Activated T-cell treated with anti-CD3 and anti-CD28 coated beads for 24 hours (primary cell): ENCODE measurements at regions not wholly inside any gene's neighbourhood (a gene's known extent, or its start where the extent isn't known, plus 50 kb on each side); places are given as distances from the start of the nearest gene placed in this dataset.
"Not testable (repeated sequence)": the region's sequence is repeated elsewhere in the genome, so short reads cannot be mapped to it uniquely, and the experiment has no call there.

Experiments used
- DNase-seq: peaks from one replicate; pipeline ENCODE4 v3.0.0-alpha.2; 2020; ENCODE audit warnings: low read depth

GRCh38 chr2:16240402-16240801 is 300.1 kb downstream of the MYCN start:
- no peak for DNase-seq

GRCh38 chr2:16239296-16239850 is 299.0 kb downstream of the MYCN start:
- DNase-seq, result no peak

- no peak for DNase-seq
Observed at GRCh38 chr2:16238786-16239185, 298.4 kb downstream of the MYCN start.

GRCh38 chr2:16238001-16238761 is 297.8 kb downstream of the MYCN start:
- DNase-seq, result no peak

- no peak for DNase-seq
Observed at GRCh38 chr2:16235747-16236146, 295.4 kb downstream of the MYCN start.

GRCh38 chr2:16235291-16235690 is 294.9 kb downstream of the MYCN start:
- DNase-seq, result not testable (repeated sequence)

GRCh38 chr2:16228951-16229350 is 288.6 kb downstream of the MYCN start:
- no peak for DNase-seq

- DNase-seq, result no peak
Observed at GRCh38 chr2:16228471-16228870, 288.1 kb downstream of the MYCN start.

- DNase-seq, result no peak
Observed at GRCh38 chr2:16227811-16228462, 287.6 kb downstream of the MYCN start.

GRCh38 chr2:16226943-16227664 is 286.8 kb downstream of the MYCN start:
- DNase-seq, result no peak

- no peak for DNase-seq
Observed at GRCh38 chr2:16226381-16226780, 286.0 kb downstream of the MYCN start.

- no peak for DNase-seq
Observed at GRCh38 chr2:16225545-16225944, 285.2 kb downstream of the MYCN start.

- DNase-seq, result no peak
Observed at GRCh38 chr2:16225071-16225470, 284.7 kb downstream of the MYCN start.

- no peak for DNase-seq
Observed at GRCh38 chr2:16224298-16225045, 284.1 kb downstream of the MYCN start.

- no peak for DNase-seq
Observed at GRCh38 chr2:16223841-16224177, 283.5 kb downstream of the MYCN start.

GRCh38 chr2:16223161-16223840 is 283.0 kb downstream of the MYCN start:
- no peak for DNase-seq

- no peak for DNase-seq
Observed at GRCh38 chr2:16222326-16222725, 282.0 kb downstream of the MYCN start.

- DNase-seq, result no peak
Observed at GRCh38 chr2:16221461-16222010, 281.2 kb downstream of the MYCN start.

- DNase-seq, result no peak
Observed at GRCh38 chr2:16219292-16219975, 279.1 kb downstream of the MYCN start.

- no peak for DNase-seq
Observed at GRCh38 chr2:16218625-16219024, 278.3 kb downstream of the MYCN start.

GRCh38 chr2:16218161-16218560 is 277.8 kb downstream of the MYCN start:
- no peak for DNase-seq
